Breast epithelium (tissue), 3 donors: ENCODE measurements at regions not wholly inside any gene's neighbourhood (a gene's known extent, or its start where the extent isn't known, plus 50 kb on each side); places are given as distances from the start of the nearest gene placed in this dataset.

Experiments used
- CTCF ChIP-seq, 3 donors: fragments of 450-650 bp; IDR thresholded peaks; one replicate each; pipeline ENCODE4 v1.5.1; 2016 to 2017; ENCODE audit warnings: antibody characterized with exemption in 3 of 3, mild to moderate bottlenecking in 3 of 3, moderate library complexity in 3 of 3
- POLR2A ChIP-seq: fragments of 450-650 bp; IDR thresholded peaks from one replicate; pipeline ENCODE4 v1.6.1; 2016; ENCODE audit warnings: antibody characterized with exemption, mild to moderate bottlenecking, moderate library complexity
- POLR2AphosphoS5 ChIP-seq, 3 donors: sonication (generic); formaldehyde crosslinking; IDR thresholded peaks; one replicate each; pipeline ENCODE4 v1.6.1; 2017; ENCODE audit warnings: antibody characterized with exemption in 3 of 3

GRCh38 chr15:24784506-24784905 lies 108.9 kb downstream of the NPAP1 start:
- TF ChIP-seq POLR2AphosphoS5 (IDR thresholded peaks at IDR 0.05) (no peak), CTCF (IDR thresholded peaks at IDR 0.05) (no peak), POLR2A (no peak)
